NAMALWA (cell line): ENCODE measurements at regions not wholly inside any gene's neighbourhood (a gene's known extent, or its start where the extent isn't known, plus 50 kb on each side); places are given as distances from the start of the nearest gene placed in this dataset.
"Not testable (repeated sequence)": the region's sequence is repeated elsewhere in the genome, so short reads cannot be mapped to it uniquely, and the experiment has no call there.

Experiments used
- DNase-seq: peaks from one replicate; pipeline ENCODE4 v3.0.0-alpha.2; 2015; ENCODE audit warnings: low spot score

GRCh38 chr3:132987396-132987795 lies 50.8 kb upstream of the TMEM108 start:
- no peak for DNase-seq

DNA sequence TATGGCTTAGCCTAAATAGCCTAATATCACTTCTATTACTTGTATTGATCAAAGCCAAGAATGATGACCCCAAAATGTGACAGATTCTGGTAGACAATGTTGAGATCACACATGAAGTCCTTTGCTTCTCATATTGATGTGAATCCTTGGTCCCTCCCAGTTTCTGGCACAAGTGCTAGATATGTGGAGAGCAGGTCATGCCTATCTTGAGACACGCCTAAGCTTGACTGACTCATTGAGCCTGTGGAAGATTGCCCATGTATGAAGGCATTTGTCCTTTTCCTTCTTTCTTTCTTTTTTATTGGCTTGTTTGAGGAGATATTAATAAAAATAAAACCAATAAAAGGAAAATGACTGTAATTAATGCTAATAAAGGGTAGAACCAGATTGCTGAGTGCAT lies 54.0 kb upstream of the TMEM108 start:
- DNase-seq = no peak

DNA sequence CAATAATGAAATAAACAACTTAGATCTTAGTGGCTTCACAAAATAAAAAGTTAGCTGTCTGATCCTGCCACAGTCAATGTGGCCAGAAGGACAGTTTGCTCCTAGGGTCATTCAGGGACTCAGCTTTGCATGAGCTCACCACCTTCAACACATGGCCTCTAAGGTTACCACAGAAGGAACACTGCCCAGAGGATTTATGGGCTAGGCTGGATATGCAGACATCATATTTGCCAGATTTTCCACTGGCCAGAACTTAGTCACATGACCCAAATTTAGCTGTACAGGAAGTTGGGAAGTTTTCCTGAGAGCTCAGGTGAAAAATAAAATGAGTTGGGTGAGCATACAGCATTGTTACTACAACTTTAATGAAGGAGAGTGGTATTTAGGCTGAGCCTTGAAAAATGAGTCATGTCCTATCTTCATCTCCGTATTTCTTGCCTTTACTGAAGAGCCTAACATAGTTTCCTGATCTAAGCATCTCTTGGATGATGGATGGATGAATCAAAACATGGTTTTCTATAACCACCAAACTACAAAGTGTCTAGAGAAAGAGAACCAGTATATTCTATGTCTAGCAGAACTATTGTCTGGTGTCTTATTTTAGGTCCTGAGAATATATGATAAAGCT lies 54.9 kb upstream of the TMEM108 start:
- no peak for DNase-seq

- no peak for DNase-seq
Observed at GRCh38 chr3:132981719-132982118, 56.5 kb upstream of the TMEM108 start.

- no peak for DNase-seq
Observed at GRCh38 chr3:132980102-132980501, 58.1 kb upstream of the TMEM108 start.

DNA sequence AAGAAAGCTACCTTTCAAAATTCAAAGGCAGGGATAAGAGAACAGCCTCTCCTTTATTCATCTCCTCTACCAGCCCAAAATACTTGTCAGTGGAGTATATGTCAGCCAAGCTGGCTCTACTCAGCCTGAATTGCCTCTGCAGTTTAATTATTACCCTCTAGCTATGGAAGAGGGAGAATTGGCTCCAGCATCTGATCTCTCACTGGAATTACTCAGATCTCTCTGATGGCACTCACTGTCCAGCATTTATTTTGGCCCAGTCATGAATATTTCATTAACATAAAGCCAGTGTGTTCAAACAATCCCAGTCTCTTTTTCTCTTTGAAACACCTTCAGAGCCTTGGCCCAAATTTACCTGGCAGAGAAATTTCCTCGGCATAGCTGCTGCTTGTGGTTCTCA lies 58.6 kb upstream of the TMEM108 start:
- no peak for DNase-seq

GRCh38 chr3:132978946-132979345 lies 59.2 kb upstream of the TMEM108 start:
- not testable (repeated sequence) for DNase-seq

DNA sequence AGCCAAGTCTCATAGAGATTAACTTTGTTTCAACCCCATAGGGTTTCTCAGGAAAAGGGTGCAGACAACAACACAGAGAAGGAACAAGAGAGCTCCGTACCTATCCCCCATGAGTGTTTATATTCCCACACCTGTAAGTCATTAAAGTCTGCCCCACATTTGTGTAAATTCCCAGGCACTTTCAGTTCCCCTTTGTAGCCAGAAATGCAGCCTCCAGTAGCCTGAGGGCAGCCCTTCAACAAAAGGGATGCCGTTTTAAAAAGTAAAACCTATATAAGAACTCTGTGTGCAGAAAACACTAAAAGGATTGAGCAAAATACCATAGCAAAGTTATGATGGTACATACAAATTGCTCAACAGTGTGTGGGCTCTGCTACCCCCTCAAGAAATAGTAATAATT lies 59.7 kb upstream of the TMEM108 start:
- DNase-seq = peak; percentile 22

- DNase-seq = no peak
Observed at GRCh38 chr3:132974097-132974496, 64.1 kb upstream of the TMEM108 start.

GRCh38 chr3:132973441-132973840 lies 64.8 kb upstream of the TMEM108 start:
- no peak for DNase-seq

DNA sequence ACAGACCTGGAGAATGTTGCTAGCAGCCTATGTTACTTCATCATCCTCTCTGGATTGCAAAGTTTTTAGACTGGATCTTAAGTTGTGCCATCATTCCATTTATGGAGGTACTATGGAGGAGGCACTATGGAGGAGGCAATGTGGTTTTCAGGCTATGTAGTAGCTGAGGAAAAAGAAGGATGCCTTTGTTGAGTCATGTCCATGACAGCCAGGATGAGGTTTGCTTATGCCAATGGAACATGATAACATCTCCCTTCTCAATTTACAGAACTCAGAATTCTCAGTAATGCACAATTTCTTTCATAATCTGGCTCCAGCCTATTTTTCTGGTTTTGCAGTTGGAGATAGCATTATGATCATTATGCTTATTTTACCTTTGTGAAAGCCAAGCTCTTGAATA lies 65.9 kb upstream of the TMEM108 start:
- no peak for DNase-seq

- DNase-seq = no peak
Observed at GRCh38 chr3:132966374-132966773, 71.8 kb upstream of the TMEM108 start.

DNA sequence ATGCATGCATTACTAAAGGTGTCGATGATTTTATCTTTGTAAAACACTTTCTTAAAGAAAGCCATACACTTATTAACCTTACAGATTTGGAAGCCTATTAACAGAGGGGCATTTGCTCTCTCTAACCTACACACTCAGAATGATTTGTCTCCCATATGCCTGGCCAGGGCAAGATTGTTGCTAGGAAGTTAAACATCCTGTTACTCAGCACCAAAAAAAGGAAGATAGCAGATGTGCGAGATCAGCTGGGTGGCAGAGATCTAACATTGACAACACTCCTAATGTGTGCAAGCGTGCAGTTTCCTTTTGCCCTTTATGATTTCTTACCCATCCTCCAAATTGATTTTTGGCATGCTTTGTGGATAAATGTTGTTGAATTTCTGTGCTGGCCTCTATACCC lies 73.9 kb upstream of the TMEM108 start:
- DNase-seq = peak; percentile 19

DNA sequence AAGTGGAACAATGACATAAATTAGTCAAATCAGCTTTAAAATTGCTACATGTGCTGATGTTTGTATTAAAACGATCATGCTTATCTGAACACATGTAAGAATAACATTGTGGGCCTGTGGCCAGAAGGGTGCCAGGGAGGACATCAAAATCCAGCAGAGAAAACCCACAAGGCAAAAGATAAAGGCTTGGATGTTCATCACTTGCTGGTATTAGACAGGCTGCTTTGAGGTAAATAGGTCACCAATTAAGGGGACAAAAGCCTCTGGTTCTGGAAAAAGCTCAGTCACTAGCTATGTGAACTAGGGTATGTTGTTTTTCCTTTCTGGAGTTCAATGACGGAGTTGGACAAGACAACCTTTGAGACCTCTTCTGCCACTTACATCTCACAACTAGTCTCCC lies 74.4 kb upstream of the TMEM108 start:
- no peak for DNase-seq

DNA sequence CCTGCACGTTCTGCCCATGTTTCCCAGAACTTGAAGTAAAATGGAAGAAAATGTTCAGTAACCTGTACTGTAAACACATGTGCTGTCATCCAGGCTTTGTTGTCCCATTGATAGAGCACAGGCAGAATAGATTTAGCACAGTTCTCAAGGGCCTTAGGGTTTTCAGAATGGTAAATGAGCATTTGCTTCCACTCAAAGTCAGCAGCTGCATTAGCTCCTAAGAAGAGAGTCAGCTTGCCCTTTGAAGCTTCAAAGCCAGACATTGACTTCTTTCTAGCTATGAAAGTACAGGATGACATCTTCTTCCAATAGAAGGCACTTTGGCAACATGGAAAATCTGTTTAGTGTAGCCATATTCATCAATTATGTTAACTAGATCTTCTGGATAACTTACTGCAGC lies 76.2 kb upstream of the TMEM108 start:
- DNase-seq = no peak

DNA sequence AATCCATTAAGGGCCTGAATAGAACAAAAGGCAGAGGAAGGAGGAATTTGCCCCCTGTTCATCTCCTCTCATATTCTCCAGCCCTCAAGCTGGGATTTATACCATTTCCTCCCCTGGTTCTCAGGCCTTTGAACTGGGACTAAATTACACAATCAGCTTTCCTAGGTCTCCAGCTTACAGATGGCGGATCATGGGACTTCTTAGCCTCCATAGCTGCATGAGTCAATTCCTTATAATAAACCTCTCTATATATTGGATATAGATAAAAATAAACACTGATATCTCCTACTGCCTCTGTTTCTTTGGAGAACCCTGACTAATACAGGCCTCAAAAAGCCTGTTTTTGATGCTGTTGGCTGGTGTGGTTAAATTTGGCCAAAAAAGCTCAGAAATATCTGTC lies 84.5 kb upstream of the TMEM108 start:
- no peak for DNase-seq

DNA sequence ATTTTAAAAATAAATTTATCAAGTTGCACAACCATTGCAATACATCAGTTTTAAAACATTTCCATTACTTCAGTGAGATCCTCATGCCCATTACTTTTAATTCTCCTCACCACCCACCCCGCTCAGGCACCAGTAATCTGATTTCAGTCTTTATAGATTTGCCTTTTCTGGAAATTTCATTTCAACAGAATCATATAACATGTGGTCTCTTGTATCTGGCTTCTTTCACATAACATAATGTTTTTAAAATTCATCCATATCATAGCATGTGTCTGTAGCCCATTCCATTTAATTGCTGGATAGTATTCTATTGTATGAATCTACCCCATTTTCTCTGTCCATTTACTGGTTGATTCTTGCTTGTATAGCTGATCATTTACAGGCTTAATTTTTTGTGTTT lies 110.3 kb upstream of the TMEM108 start:
- DNase-seq = no peak

DNA sequence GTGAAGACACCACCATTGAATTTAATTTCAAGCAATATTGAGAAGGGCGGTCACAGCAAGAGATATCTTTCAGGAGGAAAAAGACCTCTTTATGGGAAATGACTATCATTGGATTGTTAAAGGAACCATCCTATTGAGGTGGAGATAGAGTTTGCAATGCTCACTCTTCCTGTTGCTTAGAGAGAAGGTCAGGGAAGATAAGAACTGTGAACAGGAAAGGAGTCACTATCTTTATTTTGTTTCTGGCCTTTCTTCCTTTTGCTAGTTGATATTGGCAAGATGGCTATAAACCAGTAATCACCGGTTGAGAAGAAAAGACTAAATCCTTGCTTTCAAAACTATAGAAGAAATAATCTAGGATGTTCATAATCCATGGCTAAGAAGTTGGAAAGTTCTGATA lies 112.1 kb upstream of the TMEM108 start:
- DNase-seq = no peak

DNA sequence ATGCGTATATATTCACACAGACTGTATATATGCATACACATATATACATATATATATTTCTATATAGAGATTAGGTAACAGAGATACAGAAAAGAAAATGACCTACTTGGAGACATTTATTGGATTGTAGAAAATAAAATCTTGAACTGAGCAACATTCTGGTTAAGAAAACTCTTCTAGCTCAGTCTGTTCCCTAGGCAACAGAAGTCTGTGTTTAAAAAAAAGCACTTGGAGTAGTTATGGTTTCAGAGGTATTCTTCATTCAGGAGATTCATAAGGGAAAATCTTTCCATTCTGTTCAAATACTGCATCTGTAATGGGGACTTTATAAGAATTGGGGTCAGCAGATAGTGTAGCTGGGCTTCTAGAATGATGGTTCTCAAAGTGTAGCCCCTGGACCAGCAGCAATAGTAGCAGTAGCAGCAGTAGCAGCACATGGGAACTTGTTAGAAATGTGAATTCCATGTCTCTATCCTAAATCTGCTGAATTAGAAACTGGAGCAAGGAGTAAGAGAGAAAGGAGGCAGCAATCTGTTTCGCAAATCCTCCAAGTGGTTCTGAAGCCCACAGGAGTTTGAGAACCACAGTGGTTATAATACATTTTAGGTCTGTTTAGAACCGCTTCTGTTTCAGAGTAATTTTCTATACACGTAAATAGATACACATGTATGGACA lies 112.8 kb upstream of the TMEM108 start:
- DNase-seq = no peak

GRCh38 chr3:132916096-132916495 lies 122.1 kb upstream of the TMEM108 start:
- DNase-seq = no peak

DNA sequence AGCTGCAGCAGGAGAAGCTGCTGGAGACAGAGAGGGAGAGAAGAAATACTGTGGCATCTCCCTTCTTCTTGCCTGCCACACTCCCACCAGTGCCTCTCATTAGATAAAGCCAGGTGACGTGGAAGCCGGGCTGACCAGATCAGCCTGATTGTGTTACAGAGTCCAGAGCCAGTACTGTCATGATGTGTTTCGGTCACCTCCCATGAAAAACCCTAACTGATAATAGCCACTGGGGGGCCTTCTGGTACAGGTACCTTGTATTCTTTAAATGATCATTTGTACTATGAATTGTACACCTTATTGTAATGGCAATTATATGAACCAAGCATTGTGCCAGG lies 125.8 kb upstream of the TMEM108 start:
- peak; percentile 19 for DNase-seq

GRCh38 chr3:132911741-132912415 lies 126.3 kb upstream of the TMEM108 start:
- DNase-seq = no peak

DNA sequence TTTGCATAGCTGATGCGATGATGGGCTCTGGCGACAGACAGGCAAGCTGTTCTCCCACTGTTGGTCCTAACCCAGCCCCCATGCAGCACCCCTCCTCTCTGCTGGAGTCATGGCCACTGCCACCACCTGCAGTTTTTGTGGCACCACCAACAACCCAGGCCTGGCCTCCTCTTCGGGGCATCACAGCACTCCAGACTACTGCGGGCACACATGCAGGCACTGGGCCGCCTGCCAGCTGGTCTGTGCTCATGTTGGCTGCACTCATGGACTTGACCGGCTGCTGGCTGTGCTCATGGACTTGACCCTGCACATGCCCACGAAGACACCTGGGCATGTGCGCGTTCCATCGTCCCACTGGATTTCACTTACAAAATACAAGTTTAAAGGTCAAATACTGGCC lies 130.9 kb upstream of the TMEM108 start:
- DNase-seq = no peak

DNA sequence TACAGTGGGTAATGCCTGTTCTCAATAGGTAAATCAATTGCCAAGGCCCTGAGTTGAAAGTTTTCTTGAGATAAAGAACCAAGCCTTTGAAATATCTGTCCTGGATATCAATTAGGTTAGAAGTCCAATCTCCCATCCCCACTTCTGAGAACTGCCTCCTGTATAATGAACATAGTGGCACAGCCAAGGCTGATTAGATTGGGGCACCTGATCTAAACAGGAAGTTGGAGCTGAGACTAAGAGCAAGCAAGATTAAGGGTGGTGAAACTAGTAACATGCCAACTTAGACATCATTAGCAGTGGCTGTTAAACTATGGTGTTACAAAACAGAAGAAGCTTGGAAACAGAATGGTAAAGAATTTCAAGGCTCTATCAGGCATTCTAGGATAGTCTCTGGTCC lies 137.7 kb upstream of the TMEM108 start:
- no peak for DNase-seq
